HepG2 (cell line): ENCODE measurements at regions not wholly inside any gene's neighbourhood (a gene's known extent, or its start where the extent isn't known, plus 50 kb on each side); places are given as distances from the start of the nearest gene placed in this dataset.

Experiments used
- AHR ChIP-seq: IDR thresholded peaks from 2 replicates; pipeline ENCODE4 v1.6.1; 2018; ENCODE audit warnings: missing genetic modification reagents, missing compliant biosample characterization
- BHLHE40 ChIP-seq: IDR thresholded peaks from 2 replicates; pipeline ENCODE4 v1.6.1; 2011; ENCODE audit warnings: low read length, improper control_type of control experiment
- FOXA3 ChIP-seq: IDR thresholded peaks from 2 replicates; pipeline ENCODE4 v1.6.1; 2016; ENCODE audit warnings: missing genetic modification reagents, missing compliant biosample characterization
- SP2 ChIP-seq: sonication (generic); formaldehyde crosslinking; IDR thresholded peaks from 2 replicates; pipeline ENCODE4 v1.5.1; 2020; ENCODE audit warnings: mild to moderate bottlenecking, missing genetic modification reagents
- TARDBP ChIP-seq: sonication (generic); formaldehyde crosslinking; IDR thresholded peaks from 2 replicates; pipeline ENCODE4 v1.8.0; 2022; ENCODE audit warnings: mild to moderate bottlenecking, missing genetic modification reagents
- ZHX1 ChIP-seq: sonication (generic); formaldehyde crosslinking; IDR thresholded peaks from 2 replicates; pipeline ENCODE4 v1.8.1; 2022; ENCODE audit warnings: low read depth, mild to moderate bottlenecking, missing genetic modification reagents
- ZNF703 ChIP-seq: sonication (generic); formaldehyde crosslinking; IDR thresholded peaks from 2 replicates; pipeline ENCODE4 v1.5.1; 2020; ENCODE audit warnings: missing genetic modification reagents, mild to moderate bottlenecking, moderate library complexity, borderline replicate concordance

DNA sequence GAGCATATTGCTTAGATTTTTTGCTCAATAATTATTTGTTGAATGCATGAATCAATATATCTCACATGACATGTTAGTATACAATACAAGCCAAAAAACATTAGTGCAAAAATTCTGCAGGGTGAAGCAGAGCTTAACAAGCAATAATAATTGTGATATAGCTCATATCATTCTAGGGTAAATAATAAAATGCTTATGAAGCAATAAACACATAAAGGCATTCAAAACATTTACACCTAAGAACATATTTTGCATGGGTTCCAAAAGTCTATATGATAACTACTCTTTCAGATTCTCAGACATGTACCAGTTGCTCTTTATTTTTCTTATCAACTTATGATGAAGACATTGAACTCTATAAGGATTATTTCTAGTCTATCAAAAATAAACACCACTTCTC lies 886.2 kb downstream of the TRHDE start:
- TF ChIP-seq SP2: no peak
- no peak for TF ChIP-seq FOXA3
- TF ChIP-seq ZHX1 (CRISPR knock-in tag): no peak
- TF ChIP-seq TARDBP (CRISPR knock-in tag): no peak
- no peak for TF ChIP-seq ZNF703 (CRISPR knock-in tag)
- no peak for TF ChIP-seq AHR
- TF ChIP-seq BHLHE40: no peak
